Left hindlimb (tissue), 1 donor: ENCODE measurements at regions not wholly inside any gene's neighbourhood (a gene's known extent, or its start where the extent isn't known, plus 50 kb on each side); places are given as distances from the start of the nearest gene placed in this dataset.
A peak's percentile ranks its signal among the peaks of the same experiment; 100 is the strongest.

Source experiments
- DNase-seq: peaks from one replicate; pipeline ENCODE4 v3.0.0-alpha.2; 2018

DNA sequence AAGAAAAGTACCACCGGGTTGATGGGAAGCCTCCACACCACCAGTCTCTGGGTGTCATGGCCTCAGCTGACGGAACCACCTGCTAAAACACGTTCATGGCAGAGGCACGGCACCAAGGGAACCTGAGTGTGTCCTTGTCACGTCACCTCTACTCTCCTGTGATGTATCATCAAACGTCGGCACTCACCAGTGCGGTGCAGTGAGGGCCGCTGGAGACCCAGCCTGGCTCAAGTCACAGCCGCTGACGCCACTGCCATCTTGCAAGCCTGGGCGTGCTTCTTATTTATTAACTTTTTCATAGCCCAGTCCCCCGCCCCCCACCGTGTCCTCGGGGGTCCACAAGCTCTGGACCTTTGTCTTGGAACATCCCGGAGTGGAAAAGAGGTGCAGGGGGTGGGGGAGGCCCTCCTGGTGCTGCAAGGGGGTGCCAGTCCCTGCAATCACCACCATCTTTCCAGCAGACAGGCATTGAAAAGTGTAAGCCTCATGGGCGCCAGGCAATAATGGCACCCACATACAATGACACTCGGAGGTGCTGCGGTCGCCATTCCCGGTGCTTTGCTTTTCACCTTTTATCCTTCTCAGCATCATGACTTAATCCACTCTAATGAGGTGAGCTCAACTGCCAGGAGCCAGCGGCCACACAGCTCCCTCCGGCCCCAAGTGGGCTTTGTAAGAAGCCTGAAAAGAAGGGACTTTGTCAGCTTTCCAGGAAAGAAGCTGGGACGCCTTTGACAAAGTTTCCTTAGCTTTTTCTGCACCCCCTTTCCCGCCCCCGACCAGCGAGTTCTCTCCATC lies 202.3 kb upstream of the IRX1 start:
- no peak for DNase-seq

DNA sequence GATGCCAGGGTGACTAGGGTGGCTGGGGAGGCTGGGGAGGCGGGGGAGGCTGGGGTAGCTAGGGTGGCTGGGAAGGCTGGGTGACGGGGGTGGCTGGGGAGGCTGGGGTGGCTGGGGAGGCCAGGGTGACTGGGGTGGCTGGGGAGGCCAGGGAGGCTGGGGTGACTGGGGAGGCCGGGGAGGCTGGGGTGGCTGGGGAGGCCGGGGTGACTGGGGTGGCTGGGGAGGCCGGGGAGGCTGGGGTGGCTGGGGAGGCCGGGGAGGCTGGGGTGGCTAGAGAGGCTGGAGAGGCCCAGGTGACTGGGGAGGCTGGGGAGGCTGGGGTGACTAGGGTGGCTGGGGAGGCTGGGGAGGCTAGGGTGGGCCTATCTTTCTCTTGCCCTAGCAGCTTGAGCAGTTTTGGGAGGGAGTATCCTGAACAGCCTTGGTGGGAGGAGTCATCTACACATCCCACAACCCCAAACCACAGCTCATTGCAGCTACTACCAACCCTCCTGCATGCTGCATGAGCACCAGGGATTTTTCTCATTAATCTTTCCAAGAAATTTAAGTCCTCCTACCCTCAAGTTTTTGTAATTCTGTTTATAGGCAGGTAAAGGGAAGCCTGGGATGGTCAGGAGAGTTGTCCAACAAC lies 203.2 kb upstream of the IRX1 start:
- DNase-seq: peak; percentile 53

DNA sequence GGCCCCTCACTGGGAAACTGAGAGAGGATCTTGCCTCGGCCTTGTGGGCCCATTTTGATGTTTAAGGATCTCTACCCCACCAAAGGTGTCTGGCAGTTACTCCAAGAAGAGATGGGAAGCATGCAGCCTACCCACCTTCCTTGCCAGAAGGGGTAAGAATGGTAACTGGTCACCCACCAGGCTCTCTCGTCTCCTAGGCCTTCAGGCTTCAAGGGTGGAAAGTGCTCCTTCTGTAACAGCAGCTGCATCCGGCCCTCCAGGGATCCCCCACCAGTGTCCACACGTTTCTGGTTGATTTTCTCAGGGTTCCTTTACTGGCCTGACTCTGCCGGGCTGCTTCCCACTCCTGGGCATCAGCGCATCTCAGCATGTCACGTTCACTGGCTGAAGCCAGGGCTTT lies 204.4 kb upstream of the IRX1 start:
- DNase-seq: no peak

DNA sequence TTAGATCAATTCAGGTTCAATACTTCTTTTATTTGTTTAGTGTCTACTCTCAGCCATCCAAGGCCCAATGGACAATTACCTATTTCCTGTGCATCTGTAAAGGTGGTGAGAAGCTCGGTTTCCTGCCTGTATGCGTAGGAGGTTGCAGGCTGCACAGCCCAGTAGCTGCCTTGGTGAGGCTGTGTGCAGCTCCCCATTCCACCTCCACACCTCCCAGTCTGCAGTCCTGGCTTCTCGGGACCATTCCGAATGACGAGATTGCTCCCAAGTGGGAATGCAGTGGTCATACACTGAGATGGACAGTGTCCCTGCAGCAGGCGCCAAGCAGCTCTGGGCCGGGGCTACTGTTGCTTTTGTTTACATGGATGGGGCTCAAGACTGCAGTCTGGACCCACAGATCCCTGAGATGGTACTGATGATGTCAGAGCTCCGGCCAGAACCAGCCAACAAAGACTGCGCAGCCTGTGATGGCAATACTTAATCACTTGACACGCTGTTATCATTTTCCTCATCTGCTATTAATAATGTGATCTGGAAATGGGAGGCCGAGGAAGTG lies 206.1 kb upstream of the IRX1 start:
- DNase-seq: no peak

DNA sequence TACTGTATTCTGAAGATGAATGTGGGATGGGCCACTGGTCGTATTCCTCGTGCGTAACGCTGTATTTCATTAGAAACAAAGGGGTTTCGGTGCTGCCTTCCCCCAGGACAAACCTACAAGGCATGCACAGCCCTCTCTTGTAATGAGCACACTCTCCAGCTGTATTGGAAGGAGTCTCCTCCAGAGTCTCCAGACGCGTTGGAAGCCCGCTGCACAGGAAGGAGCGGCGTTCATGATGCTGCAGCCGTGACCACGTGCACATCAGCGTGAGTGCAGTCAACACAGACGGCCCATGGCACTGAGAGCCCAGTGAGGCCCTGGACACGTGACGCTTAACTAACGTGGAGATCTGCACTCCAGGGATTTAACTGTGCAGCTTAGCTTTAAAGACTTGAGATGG lies 209.0 kb upstream of the IRX1 start:
- no peak for DNase-seq

DNA sequence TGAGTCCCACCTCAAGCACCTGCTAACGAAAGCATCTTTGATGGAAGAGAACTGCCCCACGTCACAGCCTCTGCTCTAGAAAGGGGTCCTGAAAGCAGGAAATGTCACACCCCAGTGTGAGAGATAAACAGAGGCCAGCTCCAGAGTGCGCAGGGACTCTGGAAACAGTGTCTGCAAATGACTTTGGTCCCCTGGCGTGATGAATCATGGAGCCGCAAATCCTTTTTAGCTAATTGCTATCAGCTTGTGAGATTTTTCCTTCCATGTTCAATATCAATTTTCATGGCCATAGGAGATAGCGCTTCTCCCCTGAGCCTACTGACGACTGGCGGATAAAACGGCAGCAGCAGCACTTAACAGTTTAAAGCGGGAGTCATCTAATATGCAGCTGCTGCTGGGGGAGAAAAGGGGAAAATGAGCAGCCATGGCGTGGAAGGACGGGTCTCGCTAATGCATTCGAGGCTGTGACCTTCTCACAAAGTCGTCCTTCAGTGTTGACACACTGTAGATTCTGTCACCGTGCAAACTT lies 209.6 kb upstream of the IRX1 start:
- DNase-seq: no peak

DNA sequence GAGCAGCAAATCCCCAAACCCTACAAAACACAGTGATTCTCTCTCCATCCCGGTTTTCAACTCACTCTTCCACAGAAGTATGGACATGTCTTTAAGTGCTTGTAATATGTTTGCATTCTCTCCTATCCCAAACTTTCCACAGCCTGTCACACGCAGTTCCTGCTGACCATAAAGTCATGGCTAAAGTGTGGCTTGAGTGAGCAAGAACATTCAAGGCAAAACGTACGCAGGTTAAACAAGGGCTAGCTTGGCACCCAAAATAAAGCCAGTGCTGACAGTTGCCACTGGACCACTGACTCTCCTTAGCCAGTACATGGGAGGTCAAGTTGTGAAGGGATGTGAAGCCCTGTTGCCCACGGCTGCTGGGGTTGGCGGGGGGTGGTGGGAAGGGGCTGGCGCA lies 211.1 kb upstream of the IRX1 start:
- DNase-seq: no peak

DNA sequence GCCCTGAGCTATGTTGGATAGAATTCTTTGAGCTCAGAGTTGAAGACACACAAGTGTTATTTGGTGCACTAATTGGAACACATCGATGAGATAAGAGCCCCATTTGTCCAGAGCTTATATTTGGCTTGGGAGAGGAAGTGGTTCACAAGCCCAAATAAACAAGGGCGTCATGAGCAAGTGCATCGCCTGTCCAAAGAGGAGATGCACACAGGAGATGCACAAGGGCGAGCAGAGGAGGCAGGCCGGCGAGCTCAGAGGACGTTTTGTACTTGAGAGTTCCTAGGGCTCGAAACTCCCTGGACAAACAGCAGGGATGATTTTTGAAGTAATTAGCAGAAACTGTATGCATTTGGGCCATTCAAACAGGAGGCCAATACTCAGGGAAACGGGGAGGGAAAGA lies 212.8 kb upstream of the IRX1 start:
- no peak for DNase-seq

DNA sequence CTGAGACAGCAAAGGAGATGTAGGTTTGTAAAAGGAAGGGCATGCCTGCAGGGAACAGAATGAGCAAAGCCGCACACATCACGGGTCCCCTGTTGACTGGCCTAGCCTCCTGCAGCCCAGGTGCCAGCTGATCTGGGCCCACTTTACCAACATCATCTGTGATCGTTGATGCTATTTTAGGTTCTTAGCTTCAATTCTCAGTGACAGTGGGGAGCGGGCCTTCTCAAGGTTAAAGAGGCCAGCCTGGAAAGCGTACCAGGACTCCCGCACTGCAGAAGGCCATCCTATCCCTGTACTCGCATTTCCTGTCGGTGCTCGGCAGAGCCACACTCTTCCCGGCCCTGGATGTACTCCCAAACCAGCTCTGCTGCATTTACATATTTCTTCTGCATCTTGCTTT lies 213.5 kb upstream of the IRX1 start:
- no peak for DNase-seq

DNA sequence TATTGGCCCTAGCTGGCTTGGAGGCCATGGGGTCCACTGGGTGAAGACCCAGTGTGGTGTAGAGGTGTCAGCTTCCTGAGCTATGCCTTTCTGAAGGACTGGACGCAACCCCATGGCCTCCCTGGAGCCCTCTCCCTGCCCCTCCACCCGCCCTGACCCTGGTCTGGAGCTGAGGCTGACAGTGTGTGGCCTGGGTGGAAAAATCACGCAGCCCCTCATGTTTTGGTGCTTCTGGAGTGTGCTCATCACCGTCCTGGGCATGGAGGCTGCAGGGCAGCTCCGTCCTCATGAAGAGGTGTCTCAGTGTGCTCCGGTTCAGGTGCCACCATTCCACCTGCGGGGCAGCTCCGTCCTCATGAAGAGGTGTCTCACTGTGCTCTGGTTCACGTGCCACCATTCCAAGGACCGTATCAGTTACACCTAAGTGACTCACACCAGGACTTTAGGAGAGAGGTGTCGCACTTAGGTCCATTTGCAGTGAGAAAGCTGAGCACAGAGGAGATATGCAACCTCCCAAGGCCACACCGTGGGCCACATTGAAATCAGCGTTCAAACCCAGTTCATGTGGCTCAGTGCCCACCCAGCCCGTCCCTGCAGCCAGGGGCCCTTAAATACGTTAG lies 214.3 kb upstream of the IRX1 start:
- DNase-seq: no peak

DNA sequence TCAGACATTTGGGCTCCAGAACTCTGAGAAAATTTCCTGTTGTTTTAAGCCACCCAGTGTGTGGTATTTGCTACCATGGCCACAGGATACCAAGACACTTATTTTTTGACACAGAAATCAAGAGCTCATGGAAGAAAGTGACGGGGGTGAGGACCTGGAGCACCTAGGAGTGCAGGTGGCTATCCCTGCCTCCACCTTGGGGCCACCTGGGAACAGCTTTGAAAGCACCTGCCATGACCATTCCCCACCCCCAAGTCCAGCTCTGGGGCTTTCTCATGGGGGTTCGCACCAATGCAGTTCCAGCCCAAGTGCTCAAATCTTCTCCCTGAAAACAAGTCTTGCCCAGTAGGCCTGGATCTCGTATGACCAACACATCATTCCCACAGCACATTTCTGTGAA lies 214.9 kb upstream of the IRX1 start:
- no peak for DNase-seq

DNA sequence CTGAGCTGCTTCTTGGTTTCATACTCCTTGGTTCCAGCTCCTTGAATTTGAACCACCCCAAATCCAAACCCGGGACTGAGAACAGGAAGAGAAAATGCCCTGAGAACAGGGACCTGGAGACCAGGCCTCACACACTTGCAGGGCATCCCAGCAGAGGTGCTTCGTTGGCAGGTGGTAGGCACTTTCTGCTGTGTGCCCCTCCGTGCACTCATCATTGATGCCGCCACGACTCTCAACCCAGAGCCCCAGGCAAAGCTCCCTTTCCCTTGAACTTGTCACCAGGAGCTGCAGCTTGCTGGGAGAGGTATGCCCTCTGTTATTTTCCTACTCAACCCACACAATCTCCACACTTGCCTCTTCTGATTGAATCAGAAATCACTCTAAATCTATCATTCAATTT lies 217.8 kb upstream of the IRX1 start:
- DNase-seq: no peak

DNA sequence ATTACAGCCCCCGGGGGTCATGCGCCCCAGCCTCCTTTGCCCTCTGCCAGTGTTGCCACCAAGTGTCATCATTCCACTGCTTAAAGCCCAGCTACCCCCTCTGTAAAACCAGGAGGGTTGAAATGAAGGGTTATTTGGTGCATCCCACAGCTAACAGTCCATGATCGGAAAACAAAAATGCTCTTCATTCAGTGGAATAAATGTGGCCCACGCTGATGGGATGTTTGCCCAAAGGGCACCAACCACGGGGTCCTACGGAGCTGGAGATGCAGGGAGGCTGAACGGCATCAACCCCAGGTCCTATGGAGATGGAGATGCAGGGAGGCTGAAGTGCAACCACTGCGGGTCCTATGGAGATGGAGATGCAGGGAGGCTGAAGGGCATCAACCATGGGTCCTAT lies 218.5 kb upstream of the IRX1 start:
- DNase-seq: no peak

DNA sequence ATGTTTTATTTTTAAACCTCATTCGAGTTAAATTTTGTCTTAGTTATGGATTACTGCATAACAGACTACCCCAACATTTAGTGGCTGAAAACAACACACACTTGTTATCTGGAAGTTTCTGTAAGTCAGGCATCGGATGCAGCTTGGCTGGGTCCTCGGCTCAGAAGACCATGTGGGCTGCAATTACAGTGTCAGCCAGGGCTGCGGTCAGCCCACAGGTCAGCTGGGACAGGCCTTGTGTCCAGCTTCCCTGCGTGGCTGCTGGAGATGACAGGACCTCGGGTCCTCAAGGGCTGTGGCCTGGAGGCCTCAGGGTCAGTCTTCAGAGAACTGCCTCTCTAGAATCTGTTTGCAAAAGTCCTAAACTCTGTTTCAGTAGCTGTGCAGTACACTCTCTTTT lies 219.0 kb upstream of the IRX1 start:
- DNase-seq: peak; percentile 58

DNA sequence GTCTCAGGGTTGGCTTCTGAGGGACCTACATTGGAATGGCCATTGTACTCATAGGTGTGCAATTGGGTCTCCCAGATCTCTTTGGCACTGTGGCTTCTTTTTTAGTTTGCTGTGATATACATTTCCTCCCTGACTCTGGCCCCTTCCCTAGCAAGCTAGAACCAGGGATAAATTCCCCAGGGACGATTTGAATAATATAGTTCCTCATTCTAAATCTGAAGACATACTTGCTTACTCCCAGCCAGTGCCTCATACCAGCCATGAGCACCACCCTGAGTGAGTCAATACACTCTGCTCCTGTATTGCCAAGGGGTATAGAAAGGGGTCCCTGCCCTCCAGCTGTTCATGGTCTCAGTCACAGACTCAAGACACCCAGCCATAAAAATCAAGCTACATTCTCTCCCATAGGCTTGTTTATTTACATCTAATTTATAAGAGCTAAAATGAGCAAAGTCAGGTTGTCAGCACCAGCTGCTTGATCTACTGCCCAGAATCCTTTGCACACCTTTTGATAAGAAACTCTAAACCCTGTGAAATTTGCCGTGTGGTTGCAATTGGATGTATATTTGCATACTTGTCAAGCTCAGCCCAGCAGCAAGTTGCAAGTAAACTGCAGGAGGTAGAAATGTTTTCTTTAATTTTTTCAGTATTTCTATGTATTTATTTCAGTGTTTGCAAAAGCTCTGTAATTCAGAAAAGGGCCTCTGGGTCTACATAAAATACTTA lies 219.9 kb upstream of the IRX1 start:
- DNase-seq: no peak

DNA sequence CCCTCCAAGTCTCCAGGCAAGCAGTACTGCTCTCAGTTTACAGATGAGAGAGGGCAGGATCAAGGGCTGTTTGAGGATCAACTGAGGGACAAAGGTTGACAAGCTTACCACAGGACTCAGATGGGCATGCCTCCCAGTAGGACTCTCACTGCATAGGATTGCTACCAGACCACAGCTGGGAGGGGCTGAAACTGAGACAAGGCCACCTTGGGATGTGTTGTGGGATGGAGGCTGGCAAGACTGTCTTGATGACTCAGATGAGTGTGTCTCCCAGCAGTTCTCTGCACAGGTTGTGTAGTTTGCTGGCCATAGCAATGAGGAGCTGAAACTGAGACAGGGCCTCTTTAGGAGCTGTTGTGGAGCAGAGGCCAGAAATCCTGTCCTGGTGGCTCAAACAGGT lies 222.2 kb upstream of the IRX1 start:
- DNase-seq: no peak

DNA sequence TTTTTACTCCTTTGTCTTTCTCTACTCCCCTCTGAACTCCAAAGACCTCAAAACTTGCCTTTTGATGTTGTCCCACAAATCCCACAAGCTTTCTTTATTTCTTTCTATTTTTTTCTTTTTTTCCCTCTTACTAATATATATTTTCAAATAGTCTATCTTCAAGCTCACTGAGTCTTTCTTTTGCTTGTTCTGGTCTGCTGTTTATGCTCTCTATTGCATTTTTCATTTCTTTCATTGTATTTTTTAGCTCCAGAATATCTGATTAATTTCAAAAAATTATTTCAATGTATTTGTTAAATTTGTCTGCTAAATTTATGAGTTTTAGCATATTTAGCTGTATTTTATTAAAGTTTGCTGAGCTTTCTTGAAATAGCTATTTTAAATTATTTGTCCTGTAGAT lies 223.3 kb upstream of the IRX1 start:
- DNase-seq: no peak

DNA sequence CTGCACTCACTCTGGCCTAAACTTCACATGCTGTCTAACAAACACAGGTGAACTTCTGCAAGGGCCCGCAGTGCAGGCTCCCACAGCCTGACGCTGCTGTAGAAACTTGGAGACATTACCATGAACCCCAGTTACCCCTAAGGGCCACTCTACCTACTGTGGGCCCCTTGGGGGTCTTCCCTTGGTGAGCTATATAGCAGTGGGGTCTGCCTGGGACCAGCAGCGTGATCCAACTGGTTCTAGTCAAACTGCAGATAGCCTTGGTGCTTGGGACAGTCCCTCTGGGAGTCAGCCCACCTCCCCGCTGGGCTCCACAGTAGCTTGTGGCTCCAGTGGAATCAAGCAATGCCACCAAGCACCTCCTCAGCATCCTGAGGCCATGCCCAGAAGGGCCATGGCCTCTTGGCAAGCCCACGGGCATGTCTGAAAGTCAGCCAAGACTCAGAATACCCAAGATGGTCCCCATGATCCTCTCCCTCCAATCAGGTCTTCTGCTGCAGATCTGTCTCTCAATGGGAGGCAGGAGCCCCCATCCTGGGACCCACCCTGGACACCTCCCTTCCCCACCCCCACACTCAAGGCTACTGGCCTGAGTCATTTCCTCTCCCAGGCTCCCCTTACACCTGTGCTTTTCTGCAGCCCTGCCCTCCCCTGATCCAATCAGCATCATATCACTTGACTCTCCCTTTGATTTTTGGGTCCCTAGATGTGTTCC lies 230.0 kb upstream of the IRX1 start:
- no peak for DNase-seq

DNA sequence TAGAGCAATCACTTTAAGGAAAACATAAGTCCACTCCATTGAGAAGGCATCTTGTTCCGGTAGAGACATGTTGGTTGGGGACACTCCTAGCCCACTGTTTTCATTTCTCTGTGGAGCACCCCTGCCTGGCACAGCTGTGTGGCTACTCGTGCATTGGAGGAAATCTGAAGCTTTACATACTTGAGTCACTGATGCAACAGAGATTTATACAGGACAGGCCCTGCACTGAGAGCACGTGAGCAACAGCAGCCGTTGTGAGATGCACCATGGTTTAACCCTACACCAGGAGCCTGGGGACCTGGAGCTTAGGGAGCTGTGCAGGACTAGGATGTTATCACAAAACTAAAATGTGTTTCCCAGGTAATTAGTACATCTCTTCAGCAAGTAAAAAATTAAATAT lies 230.7 kb upstream of the IRX1 start:
- no peak for DNase-seq

DNA sequence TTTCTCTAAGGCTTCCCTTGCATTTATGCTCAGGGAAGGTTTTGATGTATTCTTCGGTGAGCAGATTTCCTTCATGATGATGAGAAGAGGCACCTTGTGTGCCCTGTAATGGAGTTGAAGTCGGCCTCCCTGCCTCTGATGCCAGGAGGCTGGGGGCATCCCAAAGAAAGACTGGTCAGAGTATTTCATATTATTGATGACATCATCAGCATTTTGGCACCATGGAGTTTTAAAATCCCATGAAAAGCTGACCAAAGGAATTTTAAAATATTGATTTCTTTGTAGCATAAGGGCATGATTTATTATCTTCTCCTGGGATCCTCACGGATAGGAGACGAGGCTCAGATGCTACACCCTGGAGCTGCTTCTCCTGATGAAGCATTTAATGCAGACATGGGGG lies 231.2 kb upstream of the IRX1 start:
- no peak for DNase-seq

DNA sequence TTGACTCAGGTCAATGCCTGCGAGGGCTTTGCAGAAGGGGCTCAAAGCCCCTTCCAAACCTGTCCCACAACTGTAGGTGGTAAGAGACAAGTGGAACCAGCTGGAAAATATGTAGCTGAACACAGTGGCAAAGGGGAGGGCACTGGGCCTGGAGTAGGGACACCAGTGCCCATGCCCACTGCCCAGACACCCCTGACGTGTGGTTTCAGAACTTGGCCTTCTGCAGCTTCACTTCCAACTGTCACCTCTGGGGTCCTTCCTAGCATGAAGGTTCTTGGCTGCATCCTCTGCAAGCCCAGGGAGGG lies 233.1 kb upstream of the IRX1 start:
- no peak for DNase-seq

DNA sequence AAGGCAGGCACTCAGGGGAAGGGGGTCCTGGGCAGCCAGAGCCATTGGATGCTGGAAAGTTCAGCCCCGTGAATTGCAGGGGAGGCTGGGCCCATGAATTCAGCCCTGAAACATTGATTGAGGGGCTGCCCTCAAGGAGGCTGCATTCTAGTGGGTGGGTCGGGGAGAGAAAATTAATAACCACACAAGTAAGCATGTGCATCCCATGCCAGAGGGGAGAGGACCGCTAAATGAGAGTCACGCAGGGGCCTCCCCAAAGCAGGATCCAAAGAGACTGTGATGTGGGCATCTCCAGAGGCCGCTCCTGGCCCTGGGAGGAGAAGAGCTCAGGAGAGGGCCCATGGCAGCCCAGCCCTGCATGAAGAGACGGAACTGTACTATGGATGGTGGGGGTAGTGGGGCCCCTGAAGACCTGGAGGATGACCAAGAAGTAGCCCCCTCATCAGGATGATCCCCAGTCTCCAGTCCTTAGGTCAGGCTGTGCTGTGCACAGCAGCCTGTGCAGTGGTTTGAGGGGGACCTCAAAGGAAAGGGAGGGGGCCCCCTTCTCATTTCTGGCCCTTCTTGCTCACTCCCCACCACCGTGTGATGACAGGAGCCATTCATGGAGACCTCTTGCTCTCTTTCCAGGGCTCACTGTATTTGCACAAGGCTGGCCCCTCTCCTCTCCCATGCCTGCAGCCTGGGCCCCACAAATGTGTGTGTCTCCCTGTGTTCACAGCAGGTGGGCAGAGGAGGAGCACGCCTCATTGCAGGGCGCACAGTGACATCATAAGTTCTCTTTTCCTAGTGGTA lies 233.6 kb upstream of the IRX1 start:
- no peak for DNase-seq
